ENCODE measurements at regions not wholly inside any gene's neighbourhood (a gene's known extent, or its start where the extent isn't known, plus 50 kb on each side); places are given as distances from the start of the nearest gene placed in this dataset.
A peak's percentile ranks its signal among the peaks of the same experiment; 100 is the strongest.
"Not testable (repeated sequence)": the region's sequence is repeated elsewhere in the genome, so short reads cannot be mapped to it uniquely, and the experiment has no call there.

GRCh38 chr14:49946320-49947141 lies 53.6 kb downstream of the ARF6 start:
- DNase-seq (ENCODE audit: low spot score) = peak; percentile 70

DNA sequence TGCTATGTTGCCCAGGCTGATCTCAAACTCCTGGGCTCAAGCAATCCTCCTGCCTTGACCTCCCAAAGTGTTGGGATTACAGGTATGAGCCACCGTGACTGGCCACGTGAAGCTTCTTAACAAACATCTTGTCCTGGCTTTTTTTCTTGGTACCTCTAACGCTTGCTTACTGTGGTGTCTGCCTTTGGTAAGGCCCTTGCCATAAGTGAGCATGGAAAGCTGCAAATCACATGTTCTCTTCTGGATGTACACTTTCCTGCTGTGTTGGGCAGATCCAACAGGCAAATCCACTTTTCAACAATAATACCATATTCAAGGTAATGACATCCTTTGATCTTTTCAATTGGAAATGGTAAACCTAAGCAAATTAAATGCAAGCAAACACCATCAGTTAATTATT lies 54.6 kb downstream of the ARF6 start:
- no peak for DNase-seq (ENCODE audit: low spot score)

GRCh38 chr14:49950275-49951228 lies 57.7 kb downstream of the ARF6 start:
- no peak for DNase-seq (ENCODE audit: low spot score)

- DNase-seq (ENCODE audit: low spot score) = no peak
These were observed 58.3 kb downstream of the ARF6 start for GRCh38 chr14:49951229-49951607.

DNA sequence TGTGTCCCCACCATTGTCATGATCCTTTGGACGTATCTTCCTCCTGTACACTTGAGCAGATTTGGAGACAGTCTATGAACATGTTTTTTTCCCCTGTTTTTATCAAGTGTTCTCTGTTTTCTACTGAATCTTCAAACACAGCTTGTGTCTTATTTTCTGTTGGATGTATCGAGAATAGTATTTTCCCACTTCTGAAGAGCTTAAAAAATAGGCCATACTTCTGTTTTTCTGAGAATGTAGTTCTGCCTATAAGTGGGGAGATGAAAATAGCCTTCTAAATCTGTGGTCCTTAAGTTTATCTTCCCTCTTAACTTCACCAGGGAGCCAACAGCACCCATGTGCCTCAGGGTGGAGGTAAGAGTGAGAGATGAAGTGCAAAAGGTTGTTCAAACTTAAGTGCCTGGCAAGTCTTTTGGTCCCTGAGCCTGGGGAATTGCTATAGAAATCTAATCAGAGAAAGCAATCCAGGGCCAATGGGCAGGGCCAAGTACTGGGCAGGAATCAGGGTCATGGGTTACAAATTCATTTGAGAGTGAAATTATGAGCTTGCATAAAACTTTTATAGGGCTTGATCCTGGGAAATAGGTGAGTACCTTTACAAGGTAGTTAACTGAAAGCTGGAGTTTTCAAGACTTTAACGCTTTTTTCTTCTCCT lies 58.9 kb downstream of the ARF6 start:
- DNase-seq (ENCODE audit: low spot score) = no peak

DNA sequence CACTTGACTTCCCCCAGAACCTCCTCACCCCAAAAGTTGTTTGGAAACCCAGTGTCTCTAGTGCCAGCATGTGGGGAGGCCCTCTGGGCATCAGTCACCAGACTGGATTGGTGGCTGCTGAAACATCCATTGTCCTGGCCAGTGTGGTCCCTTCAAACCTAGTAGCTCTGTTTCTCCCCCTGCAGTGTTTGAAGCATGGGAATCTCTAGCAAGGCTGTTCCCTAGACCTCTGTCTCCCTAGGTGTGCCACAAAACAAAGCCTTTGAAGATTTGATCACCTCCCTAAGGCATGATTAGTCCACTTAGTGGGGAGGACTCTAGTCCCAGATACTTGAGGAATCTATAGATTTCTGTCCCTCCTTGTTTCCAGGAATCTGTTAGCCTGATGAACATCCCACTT lies 60.3 kb downstream of the ARF6 start:
- no peak for DNase-seq (ENCODE audit: low spot score)

DNA sequence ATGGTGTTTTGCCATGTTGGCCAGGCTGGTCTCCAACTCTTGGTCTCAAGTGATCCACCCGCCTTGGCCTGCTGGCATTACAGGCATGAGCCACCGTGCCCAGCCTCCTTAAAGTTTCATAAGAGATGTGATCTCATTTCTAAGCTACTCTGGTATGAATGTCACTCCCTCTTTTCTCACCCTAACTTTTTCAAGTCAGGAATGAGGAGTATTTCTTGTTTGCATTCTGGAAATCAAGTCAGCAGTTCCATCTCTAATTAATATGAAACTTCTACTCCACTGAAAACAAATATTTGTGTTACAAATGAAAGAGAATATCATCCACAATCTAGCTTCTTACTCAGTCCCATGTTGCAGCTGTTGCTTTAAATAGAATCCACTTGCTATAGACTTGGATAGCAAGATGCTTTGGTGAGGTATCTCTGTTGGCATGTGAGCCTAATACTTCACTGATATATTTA lies 61.3 kb downstream of the ARF6 start:
- no peak for DNase-seq (ENCODE audit: low spot score)

GRCh38 chr14:49955024-49955423 lies 62.1 kb downstream of the ARF6 start:
- no peak for DNase-seq (ENCODE audit: low spot score)

DNA sequence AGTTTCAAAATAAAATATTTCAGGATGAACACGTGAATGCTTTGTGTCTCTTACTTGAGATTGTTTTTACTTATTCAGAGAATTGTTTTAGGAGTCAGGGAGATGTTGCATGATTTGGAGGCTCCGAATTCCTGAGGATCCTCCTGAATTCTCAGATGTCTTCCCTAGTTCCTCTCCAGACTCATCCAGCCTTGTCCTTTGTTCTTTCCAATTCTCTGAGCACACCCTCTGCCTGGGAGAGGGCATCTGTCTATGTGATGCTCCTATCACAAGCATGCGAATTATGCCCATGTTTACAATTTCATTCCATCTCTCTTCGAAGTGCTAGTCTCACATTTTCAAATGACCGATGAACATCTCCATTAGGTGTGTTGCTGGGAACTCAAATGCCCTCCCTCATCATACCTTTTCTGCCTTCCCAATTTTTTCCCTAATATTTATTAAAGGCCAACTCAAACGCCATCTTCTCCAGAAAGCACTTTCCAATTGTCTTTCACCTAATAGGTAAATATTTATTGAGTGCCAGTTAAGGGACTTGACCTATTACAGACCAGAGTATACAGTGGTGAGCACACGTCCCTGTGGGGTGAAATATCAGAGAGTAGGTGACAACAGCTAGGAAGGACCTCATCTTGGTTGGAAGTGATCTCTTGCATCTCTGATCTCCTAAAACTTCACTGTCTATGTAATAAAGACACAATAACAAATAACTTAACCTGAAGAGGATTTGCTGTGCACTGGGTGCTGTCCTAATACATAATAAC lies 64.4 kb downstream of the ARF6 start:
- no peak for DNase-seq (ENCODE audit: low spot score)

DNA sequence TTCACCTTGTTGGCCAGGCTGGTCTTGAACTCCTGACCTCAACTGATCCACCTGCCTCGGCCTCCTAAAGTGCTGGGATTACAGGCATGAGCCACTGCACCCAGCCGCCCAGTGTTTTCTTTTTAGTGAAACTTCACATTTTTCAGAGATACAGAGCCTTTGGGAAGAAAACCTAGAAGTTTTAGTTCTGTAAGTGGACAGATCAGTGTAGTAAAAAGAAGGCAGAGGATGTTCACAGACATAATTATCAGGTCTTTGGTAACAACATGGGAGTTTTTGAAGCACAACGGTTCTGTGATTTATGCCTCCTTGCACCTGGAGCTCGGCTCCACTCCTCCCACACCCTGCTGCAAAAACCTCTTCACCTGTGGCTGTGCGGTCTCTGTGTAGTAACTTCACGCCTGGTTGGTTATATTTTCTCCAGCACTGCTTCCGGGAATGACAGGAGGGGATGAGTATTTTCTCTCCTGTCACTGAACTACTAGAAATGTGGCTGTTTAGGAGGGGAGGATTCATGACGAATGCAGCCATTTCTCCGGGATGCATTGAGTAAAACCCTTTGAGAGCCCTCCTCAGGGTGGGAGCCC lies 67.0 kb downstream of the ARF6 start:
- no peak for DNase-seq (ENCODE audit: low spot score)

- no peak for DNase-seq (ENCODE audit: low spot score)
These were observed 67.6 kb downstream of the ARF6 start for GRCh38 chr14:49960453-49960852.

GRCh38 chr14:49961270-49962222 lies 68.7 kb downstream of the ARF6 start:
- DNase-seq (ENCODE audit: low spot score) = no peak

DNA sequence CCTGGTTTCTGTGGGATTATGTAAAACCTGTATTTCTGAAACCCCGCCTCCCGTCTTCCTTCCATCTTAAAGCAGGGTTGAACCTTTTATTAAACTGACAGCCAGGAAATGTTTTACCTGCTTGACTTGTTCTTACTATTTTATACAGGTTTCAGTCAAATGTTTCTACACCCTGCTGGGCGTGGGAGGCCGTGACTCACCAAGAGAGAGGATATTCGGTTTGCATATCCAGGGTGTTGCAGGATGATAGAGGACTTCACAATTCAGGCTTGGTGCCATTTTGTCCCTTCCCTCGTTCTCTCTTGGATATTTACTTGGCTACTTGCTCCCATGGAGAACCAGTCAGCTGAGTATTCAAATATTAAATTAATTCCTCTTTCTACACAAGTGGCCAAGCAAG lies 69.7 kb downstream of the ARF6 start:
- DNase-seq (ENCODE audit: low spot score) = no peak

DNA sequence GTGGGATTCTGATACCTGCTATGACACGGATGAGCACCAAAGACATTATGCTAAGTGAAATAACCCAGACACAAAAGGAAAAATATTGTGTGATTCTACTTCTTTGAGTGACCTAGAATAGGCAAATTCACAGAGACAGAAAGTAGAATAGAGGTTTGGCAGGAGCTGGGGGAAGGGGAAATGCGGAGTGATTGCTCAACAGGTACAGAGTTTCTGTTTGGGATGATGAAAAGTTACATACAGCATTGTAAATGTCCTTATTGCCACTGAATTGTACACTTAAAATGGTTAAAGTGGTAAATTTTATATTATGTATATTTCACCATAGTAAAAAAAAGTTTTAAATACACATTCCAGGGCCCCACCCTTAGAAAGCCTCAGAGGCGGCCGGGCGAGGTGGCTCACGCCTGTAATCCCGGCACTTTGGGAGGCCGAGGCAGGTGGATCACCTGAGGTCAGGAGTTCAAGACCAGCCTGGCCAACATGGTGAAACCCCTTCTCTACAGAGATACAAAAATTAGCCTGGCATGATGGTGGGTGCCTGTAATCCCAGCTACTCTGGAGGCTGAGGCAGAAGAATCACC lies 72.3 kb downstream of the ARF6 start:
- not testable (repeated sequence) for DNase-seq (ENCODE audit: low spot score)

- DNase-seq (ENCODE audit: low spot score) = no peak
These were observed 73.5 kb downstream of the ARF6 start for GRCh38 chr14:49966304-49966809.

DNA sequence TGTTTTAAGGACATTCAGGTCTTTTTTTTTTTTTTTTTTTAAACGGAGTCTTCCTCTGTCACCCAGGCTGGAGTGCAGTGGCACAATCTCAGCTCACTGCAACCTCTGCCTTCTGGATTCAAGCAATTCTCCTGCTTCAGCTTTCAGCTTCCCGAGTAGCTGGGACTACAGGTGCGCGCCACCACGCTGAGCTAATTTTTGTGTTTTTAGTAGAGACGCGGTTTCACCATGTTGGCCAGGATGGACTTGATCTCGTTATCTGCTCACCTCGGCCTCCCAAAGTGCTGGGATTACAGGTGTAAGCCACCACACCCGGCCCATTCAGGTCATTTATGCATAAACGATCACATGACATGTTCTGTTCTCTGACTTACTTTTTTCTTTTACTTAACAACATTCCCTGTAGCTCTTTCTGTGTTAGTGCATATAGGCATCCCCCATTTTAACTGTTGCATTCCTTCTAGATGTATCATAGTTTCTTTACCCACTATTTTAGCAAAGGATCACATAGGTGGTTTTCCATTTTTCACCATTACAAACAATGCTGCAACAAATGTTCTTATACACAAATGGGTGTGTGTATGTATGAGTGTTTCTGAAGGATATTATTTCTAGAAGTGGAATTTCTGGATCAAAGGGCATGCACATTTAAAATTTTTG lies 74.2 kb downstream of the ARF6 start:
- DNase-seq (ENCODE audit: low spot score) = no peak

DNA sequence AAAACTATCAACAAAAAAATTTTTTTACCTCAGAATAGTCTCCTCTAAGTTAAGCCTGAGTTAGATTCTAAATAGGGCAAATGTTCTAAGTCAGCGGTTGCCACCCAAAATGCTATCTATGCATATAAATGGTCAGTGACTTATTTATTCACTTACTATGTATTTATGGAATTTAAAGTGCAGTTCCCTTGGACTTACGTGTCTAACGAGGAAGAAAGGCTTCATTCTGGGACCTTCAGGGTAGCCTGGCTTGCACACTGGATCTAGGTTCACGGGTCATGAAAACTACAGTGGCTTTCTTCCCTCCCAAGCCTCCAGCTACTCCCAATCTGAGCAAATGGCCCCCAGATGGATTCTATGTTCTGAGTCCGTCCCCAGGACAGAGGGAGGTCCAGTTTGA lies 77.1 kb downstream of the ARF6 start:
- no peak for DNase-seq (ENCODE audit: low spot score)

- no peak for DNase-seq (ENCODE audit: low spot score)
These were observed 77.7 kb downstream of the ARF6 start for GRCh38 chr14:49970474-49971147.

Measured in SK-N-DZ (cell line).